OCI-M2 (cell line): ENCODE measurements at regions not wholly inside any gene's neighbourhood (a gene's known extent, or its start where the extent isn't known, plus 50 kb on each side); places are given as distances from the start of the nearest gene placed in this dataset.

Experiments used
- DNase-seq: peaks from one replicate; lab custom pipeline; 2025; ENCODE audit not compliant: unreplicated experiment; lab: John Stamatoyannopoulos, UW

- no peak for DNase-seq
These were observed 417.0 kb upstream of the TPM1 start for GRCh38 chr15:62625429-62626033.

GRCh38 chr15:62626903-62627302 lies 415.6 kb upstream of the TPM1 start:
- no peak for DNase-seq

- no peak for DNase-seq
These were observed 411.3 kb upstream of the TPM1 start for GRCh38 chr15:62631076-62631724.

GRCh38 chr15:62636823-62637573 lies 405.5 kb upstream of the TPM1 start:
- no peak for DNase-seq

GRCh38 chr15:62637574-62637897 lies 405.0 kb upstream of the TPM1 start:
- DNase-seq = no peak

- DNase-seq = no peak
These were observed 404.5 kb upstream of the TPM1 start for GRCh38 chr15:62637950-62638619.

- DNase-seq = no peak
These were observed 403.1 kb upstream of the TPM1 start for GRCh38 chr15:62639432-62639831.

- no peak for DNase-seq
These were observed 402.5 kb upstream of the TPM1 start for GRCh38 chr15:62639906-62640605.

GRCh38 chr15:62641825-62642224 lies 400.7 kb upstream of the TPM1 start:
- no peak for DNase-seq

GRCh38 chr15:62643572-62643971 lies 399.0 kb upstream of the TPM1 start:
- no peak for DNase-seq

GRCh38 chr15:62644216-62644888 lies 398.2 kb upstream of the TPM1 start:
- no peak for DNase-seq

- no peak for DNase-seq
These were observed 397.4 kb upstream of the TPM1 start for GRCh38 chr15:62644889-62645742.

- no peak for DNase-seq
These were observed 395.2 kb upstream of the TPM1 start for GRCh38 chr15:62647202-62647842.

GRCh38 chr15:62647843-62648505 lies 394.6 kb upstream of the TPM1 start:
- DNase-seq = no peak

- no peak for DNase-seq
These were observed 393.6 kb upstream of the TPM1 start for GRCh38 chr15:62648954-62649353.

- DNase-seq = no peak
These were observed 392.6 kb upstream of the TPM1 start for GRCh38 chr15:62649793-62650420.

GRCh38 chr15:62653122-62653521 lies 389.4 kb upstream of the TPM1 start:
- no peak for DNase-seq

GRCh38 chr15:62656071-62656470 lies 386.5 kb upstream of the TPM1 start:
- no peak for DNase-seq
